Activated CD8-positive, alpha-beta T cell treated with anti-CD3 and anti-CD28 coated beads for 36 hours (primary cell): ENCODE measurements at regions not wholly inside any gene's neighbourhood (a gene's known extent, or its start where the extent isn't known, plus 50 kb on each side); places are given as distances from the start of the nearest gene placed in this dataset.

Experiments used
- ATAC-seq: fragments of 200-7000 bp; cut with Tn5 transposase; one replicate; pipeline ENCODE4 v1.10.0; 2021; ENCODE audit warnings: mild to moderate bottlenecking, moderate library complexity
- CTCF ChIA-PET: fragments of 350-600 bp; sonication (Branson Sonifier 250); formaldehyde crosslinking; loops from one replicate; lab custom pipeline; 2021; ENCODE audit warnings: antibody characterized with exemption; lab: Charles Lee
- POLR2A ChIA-PET: fragments of 350-600 bp; sonication (Branson Sonifier 250); formaldehyde crosslinking; loops from one replicate; lab custom pipeline; 2021; ENCODE audit warnings: antibody characterized with exemption; lab: Charles Lee
- DNase-seq: peaks from one replicate; pipeline ENCODE4 v3.0.0-alpha.2; 2020
- H3K27ac Mint-ChIP-seq: one replicate; pipeline ENCODE4 v1.8.0; 2021; ENCODE audit warnings: mild to moderate bottlenecking, mixed read lengths
- H3K27me3 Mint-ChIP-seq: one replicate; pipeline ENCODE4 v1.8.0; 2021; ENCODE audit warnings: mixed read lengths
- H3K36me3 Mint-ChIP-seq: one replicate; pipeline ENCODE4 v1.8.0; 2021; ENCODE audit warnings: low read depth, mixed read lengths
- H3K4me1 Mint-ChIP-seq: one replicate; pipeline ENCODE4 v1.8.0; 2021; ENCODE audit warnings: low read depth, mixed read lengths
- H3K4me3 Mint-ChIP-seq: one replicate; pipeline ENCODE4 v1.8.0; 2021; ENCODE audit warnings: mild to moderate bottlenecking, moderate library complexity, mixed read lengths
- H3K9me3 Mint-ChIP-seq: one replicate; pipeline ENCODE4 v1.8.0; 2021; ENCODE audit warnings: mixed read lengths
- intact Hi-C: fragments of 100-400 bp; cut with micrococcal nuclease; formaldehyde crosslinking; loops from one replicate; pipeline ENCODE4 v1.10.0; 2022
- TF ChIP-seq, protein P1 (sequence below): fragments of 200-600 bp; IDR thresholded peaks from one replicate; pipeline ENCODE4 v1.8.0; 2022; ENCODE audit warnings: antibody characterized with exemption, mild to moderate bottlenecking

DNA sequence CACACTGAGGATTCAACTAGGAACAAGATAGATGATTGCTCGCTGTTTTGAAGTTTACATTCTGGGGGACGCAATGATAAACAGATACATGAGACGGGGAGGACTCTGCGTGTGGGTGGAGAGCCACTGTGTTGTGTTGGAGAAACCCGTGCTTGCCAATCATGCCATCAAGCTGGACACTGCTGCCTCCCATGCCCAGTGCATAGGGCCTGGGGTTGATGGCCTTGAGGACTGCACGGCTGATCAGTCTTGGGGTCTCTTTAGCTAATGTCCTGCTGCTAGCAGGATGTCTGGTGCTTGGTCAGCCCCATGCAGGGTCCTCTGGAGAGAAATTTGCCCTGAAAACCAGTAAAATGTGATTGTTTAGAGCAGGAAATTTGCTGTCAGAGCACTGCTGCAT is 221.2 kb upstream of the B3GAT1 start:
- Mint-ChIP-seq H3K27ac (no peak overlapping the region), H3K36me3 (no peaks in the 10 kb centered on the region), H3K4me3 (no peak overlapping the region), H3K9me3 (no peaks in the 10 kb centered on the region), H3K4me1 (no peaks in the 10 kb centered on the region), H3K27me3 (peaks cover 2% of the 10 kb centered on the region)
- ChIA-PET CTCF (no interaction called here), POLR2A (no interaction called here)
- DNase-seq: no peak
- no peak for ATAC-seq
- TF ChIP-seq, protein P1, sequence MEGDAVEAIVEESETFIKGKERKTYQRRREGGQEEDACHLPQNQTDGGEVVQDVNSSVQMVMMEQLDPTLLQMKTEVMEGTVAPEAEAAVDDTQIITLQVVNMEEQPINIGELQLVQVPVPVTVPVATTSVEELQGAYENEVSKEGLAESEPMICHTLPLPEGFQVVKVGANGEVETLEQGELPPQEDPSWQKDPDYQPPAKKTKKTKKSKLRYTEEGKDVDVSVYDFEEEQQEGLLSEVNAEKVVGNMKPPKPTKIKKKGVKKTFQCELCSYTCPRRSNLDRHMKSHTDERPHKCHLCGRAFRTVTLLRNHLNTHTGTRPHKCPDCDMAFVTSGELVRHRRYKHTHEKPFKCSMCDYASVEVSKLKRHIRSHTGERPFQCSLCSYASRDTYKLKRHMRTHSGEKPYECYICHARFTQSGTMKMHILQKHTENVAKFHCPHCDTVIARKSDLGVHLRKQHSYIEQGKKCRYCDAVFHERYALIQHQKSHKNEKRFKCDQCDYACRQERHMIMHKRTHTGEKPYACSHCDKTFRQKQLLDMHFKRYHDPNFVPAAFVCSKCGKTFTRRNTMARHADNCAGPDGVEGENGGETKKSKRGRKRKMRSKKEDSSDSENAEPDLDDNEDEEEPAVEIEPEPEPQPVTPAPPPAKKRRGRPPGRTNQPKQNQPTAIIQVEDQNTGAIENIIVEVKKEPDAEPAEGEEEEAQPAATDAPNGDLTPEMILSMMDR: no peak
- intact Hi-C loops: no loop called here

DNA sequence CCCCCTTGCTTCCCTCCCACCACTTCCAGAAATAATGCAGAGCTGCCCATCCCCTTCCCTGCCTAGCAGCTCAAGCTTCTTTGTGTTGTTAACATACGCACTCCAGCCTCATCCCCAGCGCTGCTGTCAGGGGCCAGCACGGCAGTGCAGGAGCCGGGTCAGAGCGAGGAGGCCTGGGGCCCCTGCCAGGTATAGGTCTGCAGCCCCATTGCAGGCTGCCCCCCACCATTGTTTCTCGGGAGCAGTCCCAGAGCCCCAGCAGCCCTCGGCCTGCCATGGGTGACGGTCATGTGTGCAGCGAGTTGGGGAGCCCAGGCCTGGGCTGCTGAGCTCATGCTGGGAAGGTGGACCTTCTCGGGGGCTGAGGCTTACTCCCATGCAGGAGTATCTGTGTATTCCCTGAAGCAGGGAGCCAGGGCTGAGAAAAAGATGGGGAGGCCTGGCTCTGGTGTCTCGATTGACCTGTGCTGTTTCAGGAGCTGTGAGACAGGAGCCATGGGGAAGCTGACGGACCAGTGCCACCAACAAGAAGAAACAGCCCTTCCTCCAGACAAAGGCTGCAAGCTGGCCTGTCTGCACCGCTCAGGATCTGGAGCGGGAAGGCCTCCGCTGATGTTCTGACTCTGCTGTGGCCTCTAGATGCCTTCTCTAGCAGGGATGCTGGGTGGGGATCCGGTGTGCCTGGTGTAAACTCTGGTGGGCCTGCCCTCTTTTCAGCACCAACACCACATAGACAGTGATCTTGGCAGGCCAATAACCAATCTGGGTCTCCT is 220.5 kb upstream of the B3GAT1 start:
- intact Hi-C loops: no loop called here
- H3K27me3 Mint-ChIP-seq: peaks cover 2% of the 10 kb centered on the region
- DNase-seq (no peak), ATAC-seq (no peak)
- no peak overlapping the region for H3K27ac Mint-ChIP-seq
- CTCF ChIA-PET: no interaction called here
- no peak overlapping the region for H3K4me3 Mint-ChIP-seq
- H3K36me3 Mint-ChIP-seq: no peaks in the 10 kb centered on the region
- TF ChIP-seq, protein P1: no peak
- H3K9me3 Mint-ChIP-seq: no peaks in the 10 kb centered on the region
- H3K4me1 Mint-ChIP-seq: no peaks in the 10 kb centered on the region
- POLR2A ChIA-PET: no interaction called here

DNA sequence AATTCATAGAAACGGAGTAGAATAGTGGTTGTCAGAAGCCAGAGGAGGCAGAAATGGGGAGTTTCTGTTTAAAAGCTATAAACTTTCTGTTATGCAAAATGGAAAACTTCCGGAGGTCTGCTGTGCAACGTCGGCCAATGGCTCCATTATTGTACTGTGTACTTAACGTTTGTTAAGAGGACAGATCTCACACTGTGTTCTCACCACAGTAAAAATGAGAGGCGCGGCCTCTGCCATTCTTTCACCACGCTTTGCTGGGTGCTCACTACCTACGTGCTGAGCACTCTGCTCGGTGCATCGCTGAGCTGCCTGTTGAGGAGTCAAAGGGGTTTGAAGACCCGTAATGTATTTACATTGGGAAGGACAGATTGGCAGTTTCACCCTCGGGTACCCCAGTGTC is 218.8 kb upstream of the B3GAT1 start:
- Mint-ChIP-seq H3K4me3 (no peak overlapping the region), H3K4me1 (no peaks in the 10 kb centered on the region), H3K27ac (no peak overlapping the region), H3K27me3 (peaks cover 2% of the 10 kb centered on the region), H3K36me3 (no peaks in the 10 kb centered on the region), H3K9me3 (no peaks in the 10 kb centered on the region)
- no peak for DNase-seq
- TF ChIP-seq, protein P1: no peak
- CTCF ChIA-PET: no interaction called here
- ATAC-seq: no peak
- intact Hi-C loops: no loop called here
- POLR2A ChIA-PET: no interaction called here

DNA sequence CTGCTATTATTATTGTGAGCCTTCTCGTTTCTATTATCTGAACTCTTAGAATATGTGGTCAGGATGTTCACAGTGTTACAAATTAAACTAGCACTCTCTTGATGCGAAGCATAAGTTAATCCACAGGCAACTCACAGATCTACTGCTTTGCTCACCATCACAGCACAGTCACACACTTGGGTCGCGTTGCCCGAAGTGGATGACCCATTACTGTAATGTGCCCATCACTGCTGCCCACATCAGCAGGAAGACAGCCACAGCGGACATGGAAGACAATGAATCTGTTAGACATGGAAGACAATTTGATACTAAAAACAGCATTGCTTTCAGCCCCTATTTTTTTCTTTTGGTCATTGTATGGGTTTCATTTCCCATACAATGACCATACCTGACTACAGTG is 216.4 kb upstream of the B3GAT1 start:
- Mint-ChIP-seq H3K27ac (no peak overlapping the region), H3K4me1 (no peaks in the 10 kb centered on the region), H3K36me3 (no peaks in the 10 kb centered on the region), H3K9me3 (no peaks in the 10 kb centered on the region), H3K27me3 (peaks cover 2% of the 10 kb centered on the region), H3K4me3 (no peak overlapping the region)
- ChIA-PET CTCF (no interaction called here), POLR2A (no interaction called here)
- TF ChIP-seq, protein P1: no peak
- DNase-seq (no peak), ATAC-seq (no peak)
- intact Hi-C loops: no loop called here

DNA sequence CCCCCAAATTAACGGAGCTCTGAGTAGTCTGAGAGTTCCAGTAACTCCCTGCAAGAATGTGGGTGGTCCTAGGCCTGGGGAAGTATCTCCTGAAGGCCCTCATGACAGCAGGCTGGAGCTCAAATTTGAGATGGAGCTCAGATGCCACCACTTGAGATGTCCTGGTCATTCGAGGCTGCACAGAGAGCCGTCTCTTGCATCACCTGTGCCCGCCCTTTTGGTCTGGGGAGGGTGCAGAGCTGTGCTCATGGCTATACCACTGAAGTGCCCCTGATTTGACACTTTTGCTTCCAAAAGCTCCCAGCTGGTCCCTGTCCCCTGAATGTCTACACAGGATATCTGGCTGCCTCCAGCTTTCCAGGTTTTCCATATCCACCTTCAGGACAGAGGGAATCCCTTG is 214.0 kb upstream of the B3GAT1 start:
- ChIA-PET POLR2A (no interaction called here), CTCF (no interaction called here)
- H3K4me3 Mint-ChIP-seq: no peak overlapping the region
- no peaks in the 10 kb centered on the region for H3K4me1 Mint-ChIP-seq
- intact Hi-C loops: no loop called here
- no peaks in the 10 kb centered on the region for H3K9me3 Mint-ChIP-seq
- peaks cover 6% of the 10 kb centered on the region for H3K27me3 Mint-ChIP-seq
- ATAC-seq: no peak
- no peak overlapping the region for H3K27ac Mint-ChIP-seq
- TF ChIP-seq, protein P1: no peak
- no peaks in the 10 kb centered on the region for H3K36me3 Mint-ChIP-seq
- no peak for DNase-seq
